ENCODE measurements at regions not wholly inside any gene's neighbourhood (a gene's known extent, or its start where the extent isn't known, plus 50 kb on each side); places are given as distances from the start of the nearest gene placed in this dataset.

- TF ChIP-seq FOXM1 (IDR thresholded peaks at IDR 0.05; ENCODE audit: borderline replicate concordance) (no peak), SUZ12 (IDR thresholded peaks at IDR 0.05) (no peak), FOXA1 (IDR thresholded peaks at IDR 0.05) (no peak), CTBP1 (IDR thresholded peaks at IDR 0.05; ENCODE audit: borderline replicate concordance) (no peak), BHLHE40 (IDR thresholded peaks at IDR 0.05; ENCODE audit: borderline replicate concordance) (no peak), SP1 (IDR thresholded peaks at IDR 0.05) (no peak), HDGF (IDR thresholded peaks at IDR 0.05; ENCODE audit: borderline replicate concordance) (no peak), ZNF384 (IDR thresholded peaks at IDR 0.05) (no peak), ELF4 (IDR thresholded peaks at IDR 0.05) (no peak), ARNT (IDR thresholded peaks at IDR 0.05) (no peak), PKNOX1 (IDR thresholded peaks at IDR 0.05) (no peak)
Observed at GRCh38 chr2:215499331-215499730, 63.5 kb upstream of the FN1 start.

Data from HEK293T (cell line).